ENCODE measurements at regions not wholly inside any gene's neighbourhood (a gene's known extent, or its start where the extent isn't known, plus 50 kb on each side); places are given as distances from the start of the nearest gene placed in this dataset.

GRCh38 chr1:22245726-22246125 is 102.8 kb upstream of the WNT4 start:
- DNase-seq (ENCODE audit: low spot score) = no peak

GRCh38 chr1:22246755-22247480 is 104.0 kb upstream of the WNT4 start:
- DNase-seq (ENCODE audit: low spot score) = no peak

- no peak for DNase-seq (ENCODE audit: low spot score)
These were observed 104.8 kb upstream of the WNT4 start for GRCh38 chr1:22247527-22248245.

- no peak for DNase-seq (ENCODE audit: low spot score)
These were observed 105.8 kb upstream of the WNT4 start for GRCh38 chr1:22248746-22249145.

GRCh38 chr1:22249928-22250680 is 107.2 kb upstream of the WNT4 start:
- DNase-seq (ENCODE audit: low spot score) = no peak

GRCh38 chr1:22250724-22251123 is 107.8 kb upstream of the WNT4 start:
- DNase-seq (ENCODE audit: low spot score) = no peak

GRCh38 chr1:22252251-22252650 is 109.4 kb upstream of the WNT4 start:
- DNase-seq (ENCODE audit: low spot score) = no peak

GRCh38 chr1:22253012-22253790 is 110.3 kb upstream of the WNT4 start:
- no peak for DNase-seq (ENCODE audit: low spot score)

GRCh38 chr1:22254756-22255155 is 111.9 kb upstream of the WNT4 start:
- DNase-seq (ENCODE audit: low spot score) = no peak

GRCh38 chr1:22255341-22256212 is 112.7 kb upstream of the WNT4 start:
- DNase-seq (ENCODE audit: low spot score) = no peak

GRCh38 chr1:22256213-22256512 is 113.3 kb upstream of the WNT4 start:
- DNase-seq (ENCODE audit: low spot score) = no peak

GRCh38 chr1:22257290-22258275 is 114.7 kb upstream of the WNT4 start:
- no peak for DNase-seq (ENCODE audit: low spot score)

- no peak for DNase-seq (ENCODE audit: low spot score)
These were observed 115.8 kb upstream of the WNT4 start for GRCh38 chr1:22258698-22259097.

- no peak for DNase-seq (ENCODE audit: low spot score)
These were observed 116.8 kb upstream of the WNT4 start for GRCh38 chr1:22259551-22260282.

GRCh38 chr1:22260860-22261432 is 118.0 kb upstream of the WNT4 start:
- DNase-seq (ENCODE audit: low spot score) = no peak

GRCh38 chr1:22261580-22261979 is 118.7 kb upstream of the WNT4 start:
- DNase-seq (ENCODE audit: low spot score) = no peak

- no peak for DNase-seq (ENCODE audit: low spot score)
These were observed 119.7 kb upstream of the WNT4 start for GRCh38 chr1:22262583-22262982.

- DNase-seq (ENCODE audit: low spot score) = no peak
These were observed 120.5 kb upstream of the WNT4 start for GRCh38 chr1:22263359-22263758.

Data from CD4-positive, alpha-beta T cell treated with Interleukin-6 at 100 ng/mL for 8 hours (primary cell).